Ascending aorta (tissue), 2 donors: ENCODE measurements at regions not wholly inside any gene's neighbourhood (a gene's known extent, or its start where the extent isn't known, plus 50 kb on each side); places are given as distances from the start of the nearest gene placed in this dataset.
"Not testable (repeated sequence)": the region's sequence is repeated elsewhere in the genome, so short reads cannot be mapped to it uniquely, and the experiment has no call there.

Experiments
- DNase-seq, 2 donors: peaks; one replicate each; pipeline ENCODE4 v3.0.0-alpha.2; 2019; ENCODE audit warnings: low spot score in 2 of 2
- H3K27ac ChIP-seq, 2 donors: fragments of 200-600 bp; sonication (generic); one replicate each; pipeline ENCODE4 v1.5.1; 2016 to 2017; ENCODE audit warnings: mild to moderate bottlenecking in 1 of 2
- H3K27me3 ChIP-seq: fragments of 200-600 bp; sonication (generic); one replicate; pipeline ENCODE4 v1.5.1; 2017
- H3K36me3 ChIP-seq, 2 donors: fragments of 200-600 bp; sonication (generic); one replicate each; pipeline ENCODE4 v1.5.1; 2016
- H3K4me1 ChIP-seq, 2 donors: fragments of 200-600 bp; sonication (generic); one replicate each; pipeline ENCODE4 v1.5.1; 2016 to 2017; ENCODE audit warnings: mild to moderate bottlenecking in 1 of 2
- H3K4me3 ChIP-seq, 2 donors: fragments of 200-600 bp; sonication (generic); one replicate each; pipeline ENCODE4 v1.5.1; 2016 to 2017; ENCODE audit warnings: mild to moderate bottlenecking in 1 of 2
- H3K9me3 ChIP-seq, 2 donors: fragments of 200-600 bp; sonication (generic); one replicate each; pipeline ENCODE4 v1.5.1; 2016
- intact Hi-C: fragments of 100-400 bp; cut with DNase I; formaldehyde crosslinking; loops from one replicate; pipeline ENCODE4 v1.15.1; 2023
- TF ChIP-seq, protein P1 (sequence below), 3 experiments: fragments of 200-600 bp in 2 of 3; fragments of 450-650 bp in 1 of 3; sonication (generic) in 2 of 3; IDR thresholded peaks; one replicate each; pipeline ENCODE4 v1.5.1; 2016 to 2019; ENCODE audit warnings: antibody characterized with exemption in 3 of 3, mild to moderate bottlenecking in 1 of 3, moderate library complexity in 1 of 3

- Histone ChIP-seq H3K27ac (no peak overlapping the region), H3K9me3 (no peaks in the 10 kb centered on the region), H3K36me3 (no peaks in the 10 kb centered on the region), H3K27me3 (no peaks in the 10 kb centered on the region), H3K4me1 (no peaks in the 10 kb centered on the region), H3K4me3 (no peak overlapping the region)
- intact Hi-C loops: no loop called here
- DNase-seq: no peak
- TF ChIP-seq, protein P1, sequence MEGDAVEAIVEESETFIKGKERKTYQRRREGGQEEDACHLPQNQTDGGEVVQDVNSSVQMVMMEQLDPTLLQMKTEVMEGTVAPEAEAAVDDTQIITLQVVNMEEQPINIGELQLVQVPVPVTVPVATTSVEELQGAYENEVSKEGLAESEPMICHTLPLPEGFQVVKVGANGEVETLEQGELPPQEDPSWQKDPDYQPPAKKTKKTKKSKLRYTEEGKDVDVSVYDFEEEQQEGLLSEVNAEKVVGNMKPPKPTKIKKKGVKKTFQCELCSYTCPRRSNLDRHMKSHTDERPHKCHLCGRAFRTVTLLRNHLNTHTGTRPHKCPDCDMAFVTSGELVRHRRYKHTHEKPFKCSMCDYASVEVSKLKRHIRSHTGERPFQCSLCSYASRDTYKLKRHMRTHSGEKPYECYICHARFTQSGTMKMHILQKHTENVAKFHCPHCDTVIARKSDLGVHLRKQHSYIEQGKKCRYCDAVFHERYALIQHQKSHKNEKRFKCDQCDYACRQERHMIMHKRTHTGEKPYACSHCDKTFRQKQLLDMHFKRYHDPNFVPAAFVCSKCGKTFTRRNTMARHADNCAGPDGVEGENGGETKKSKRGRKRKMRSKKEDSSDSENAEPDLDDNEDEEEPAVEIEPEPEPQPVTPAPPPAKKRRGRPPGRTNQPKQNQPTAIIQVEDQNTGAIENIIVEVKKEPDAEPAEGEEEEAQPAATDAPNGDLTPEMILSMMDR (IDR thresholded peaks at IDR 0.05): no peak
Observed at GRCh38 chr16:10325783-10326543, 59.9 kb upstream of the ATF7IP2 start.

DNA sequence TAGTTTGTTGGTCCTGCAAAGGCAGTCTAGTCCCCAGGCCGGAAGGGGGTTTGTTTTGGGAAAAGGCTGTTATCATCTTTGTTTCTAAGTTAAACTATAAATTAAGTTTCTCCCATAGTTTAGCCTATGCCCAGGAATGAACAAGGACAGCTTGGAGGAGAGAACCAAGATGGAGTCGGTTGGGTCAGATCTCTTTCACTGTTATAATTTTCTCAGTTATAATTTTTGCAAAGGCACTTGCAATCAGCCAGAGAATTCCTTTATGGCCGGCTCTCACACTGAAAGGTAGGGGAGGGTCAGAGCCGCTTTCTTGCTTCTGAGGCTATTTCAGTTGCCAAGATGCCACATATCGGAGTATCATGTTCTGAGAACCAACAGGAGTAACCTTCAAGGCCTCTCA is 59.2 kb upstream of the ATF7IP2 start:
- TF ChIP-seq, protein P1 (IDR thresholded peaks at IDR 0.05): no peak
- intact Hi-C loops: no loop called here
- no peak for DNase-seq
- no peaks in the 10 kb centered on the region for H3K9me3 ChIP-seq
- no peaks in the 10 kb centered on the region for H3K36me3 ChIP-seq
- H3K27ac ChIP-seq: no peak overlapping the region
- H3K4me1 ChIP-seq: no peaks in the 10 kb centered on the region
- no peaks in the 10 kb centered on the region for H3K27me3 ChIP-seq
- no peak overlapping the region for H3K4me3 ChIP-seq

DNA sequence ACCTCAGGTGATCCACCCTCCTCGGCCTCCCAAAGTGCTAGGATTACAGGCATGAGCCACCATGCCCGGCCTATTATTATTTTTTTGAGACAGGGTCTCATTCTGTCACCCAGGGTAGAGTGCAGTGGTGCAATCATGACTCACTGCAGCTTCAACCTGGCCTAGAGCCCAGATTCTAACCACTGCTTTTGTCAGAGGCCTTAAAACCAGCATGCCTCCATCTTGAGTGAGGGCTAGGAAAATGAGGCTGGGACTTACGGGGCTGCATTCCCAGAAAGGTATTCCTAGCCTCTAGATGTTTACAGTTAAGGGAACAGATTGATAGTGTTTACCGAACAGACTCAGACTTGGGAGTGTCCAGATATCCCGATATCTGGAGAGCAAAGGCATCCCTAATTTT is 57.6 kb upstream of the ATF7IP2 start:
- H3K4me3 ChIP-seq, intact Hi-C loops, H3K27me3 ChIP-seq, H3K36me3 ChIP-seq, H3K4me1 ChIP-seq, DNase-seq, H3K9me3 ChIP-seq, H3K27ac ChIP-seq: not testable (repeated sequence)

DNA sequence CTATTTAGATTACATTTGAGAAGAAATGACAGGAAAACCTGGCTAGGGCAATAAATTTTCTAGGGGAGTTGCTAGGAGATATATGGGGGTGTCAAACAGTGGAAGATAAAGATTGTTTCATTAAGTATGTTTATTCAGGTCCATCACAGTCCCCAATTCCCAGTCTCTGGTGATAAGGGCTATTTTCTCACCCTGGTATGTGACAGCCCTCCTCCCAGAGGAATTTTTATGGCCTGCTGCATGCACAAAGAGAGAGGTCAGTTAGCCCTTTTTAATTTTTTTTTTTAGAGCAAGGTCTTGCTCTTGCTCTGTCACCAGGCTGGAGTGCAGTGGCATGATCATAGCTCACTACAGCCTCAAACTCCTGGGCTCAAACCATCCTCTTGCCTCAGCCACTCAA is 53.6 kb upstream of the ATF7IP2 start:
- Histone ChIP-seq H3K36me3 (no peaks in the 10 kb centered on the region), H3K4me3 (no peak overlapping the region), H3K9me3 (no peaks in the 10 kb centered on the region), H3K4me1 (no peaks in the 10 kb centered on the region), H3K27me3 (no peaks in the 10 kb centered on the region), H3K27ac (no peak overlapping the region)
- TF ChIP-seq, protein P1 (IDR thresholded peaks at IDR 0.05): no peak
- no peak for DNase-seq
- intact Hi-C loops: no loop called here

GRCh38 chr16:10332775-10333174 is 53.1 kb upstream of the ATF7IP2 start:
- TF ChIP-seq, protein P1 (IDR thresholded peaks at IDR 0.05): no peak
- Histone ChIP-seq H3K9me3 (no peaks in the 10 kb centered on the region), H3K36me3 (no peaks in the 10 kb centered on the region), H3K27me3 (no peaks in the 10 kb centered on the region), H3K4me1 (no peaks in the 10 kb centered on the region), H3K4me3 (no peak overlapping the region), H3K27ac (no peak overlapping the region)
- DNase-seq: no peak
- intact Hi-C loops: no loop called here

GRCh38 chr16:10333321-10334032 is 52.4 kb upstream of the ATF7IP2 start:
- H3K9me3 ChIP-seq: no peaks in the 10 kb centered on the region
- H3K27me3 ChIP-seq: no peaks in the 10 kb centered on the region
- no peaks in the 10 kb centered on the region for H3K36me3 ChIP-seq
- intact Hi-C loops: no loop called here
- no peaks in the 10 kb centered on the region for H3K4me1 ChIP-seq
- TF ChIP-seq, protein P1 (IDR thresholded peaks at IDR 0.05): no peak
- no peak overlapping the region for H3K27ac ChIP-seq
- no peak overlapping the region for H3K4me3 ChIP-seq
- DNase-seq: no peak
